ENCODE measurements at regions not wholly inside any gene's neighbourhood (a gene's known extent, or its start where the extent isn't known, plus 50 kb on each side); places are given as distances from the start of the nearest gene placed in this dataset.

- TF ChIP-seq SP1 (IDR thresholded peaks at IDR 0.05; ENCODE audit: low read depth, low read length) = no peak
- TF ChIP-seq TEAD4 (IDR thresholded peaks at IDR 0.05; ENCODE audit: low read depth, low read length) = no peak
- TF ChIP-seq ZNF274 (IDR thresholded peaks at IDR 0.05; ENCODE audit: borderline replicate concordance, extremely low read depth, low read length) = no peak
- no peak for TF ChIP-seq CBX8 (IDR thresholded peaks at IDR 0.05; ENCODE audit: borderline replicate concordance, low read depth, low read length)
- no peak for TF ChIP-seq TAF1 (IDR thresholded peaks at IDR 0.05; ENCODE audit: low read depth, low read length)
- no peak for TF ChIP-seq POLR2AphosphoS5 (IDR thresholded peaks at IDR 0.05; ENCODE audit: low read depth, low read length)
Observed at GRCh38 chr7:27459731-27460053, 203.0 kb downstream of the HIBADH start.
